ENCODE measurements at regions not wholly inside any gene's neighbourhood (a gene's known extent, or its start where the extent isn't known, plus 50 kb on each side); places are given as distances from the start of the nearest gene placed in this dataset.

- in situ Hi-C loops (cut with HindIII; ENCODE audit: extremely low pct_ligation_motif_present, low pct_unique_long_range_greater_than_20kb): no loop called here
- BruUV-seq (replicated peaks): no TSS peak
- Histone ChIP-seq H4K20me1 (ENCODE audit: insufficient read depth, low read length) (no peaks in the 10 kb centered on the region), H3K4me2 (ENCODE audit: low read depth, low read length) (no peak overlapping the region), H3K27ac (ENCODE audit: extremely low read length, insufficient read depth, low read length) (no peak overlapping the region), H3K4me1 (ENCODE audit: insufficient read depth, low read length) (no peaks in the 10 kb centered on the region), H2AFZ (ENCODE audit: low read length) (no peak overlapping the region), H3K27me3 (ENCODE audit: control insufficient read depth in 1 of 2, insufficient read depth in 2 of 2, low read length in 2 of 2) (no peaks in the 10 kb centered on the region), H3K79me2 (ENCODE audit: insufficient read depth, low read length) (no peaks in the 10 kb centered on the region), H3K9me3 (ENCODE audit: low read length) (peaks cover 55% of the 10 kb centered on the region), H3K4me3 (replicated peaks in 1 of 3; ENCODE audit: insufficient read depth in 1 of 3, low read depth in 2 of 3, low read length in 3 of 3) (no peak overlapping the region), H3K9ac (ENCODE audit: insufficient read depth, low read depth, low read length) (no peak overlapping the region), H3K36me3 (replicated peaks in 1 of 2; ENCODE audit: control insufficient read depth in 1 of 2, insufficient read depth in 2 of 2, low read length in 2 of 2) (no peaks in the 10 kb centered on the region)
- intact Hi-C loops (cut with micrococcal nuclease; ENCODE audit: unreplicated experiment): no loop called here
- TF ChIP-seq ZNF687 (CRISPR knock-in tag; IDR thresholded peaks at IDR 0.05): no peak
- no peak for TF ChIP-seq ISL2 (CRISPR knock-in tag; IDR thresholded peaks at IDR 0.05)
- ChIA-PET POLR2A (no interaction called here), CTCF (ENCODE audit: low intra/inter-chr PET ratio, low total read pairs) (no interaction called here)
- FAIRE-seq (no peak), ATAC-seq (no peak), DNase-seq (ENCODE audit: low spot score) (no peak)
- WGBS (ENCODE audit: low lambda C conversion rate): 0% methylated on average over 1 of the region's 1 CpG
Measured at GRCh38 chrX:138485767-138486166, 225.8 kb downstream of the FGF13 start.

- no TSS peak for BruUV-seq (replicated peaks)
- Histone ChIP-seq H3K4me3 (replicated peaks in 1 of 3; ENCODE audit: insufficient read depth in 1 of 3, low read depth in 2 of 3, low read length in 3 of 3) (no peak overlapping the region), H4K20me1 (ENCODE audit: insufficient read depth, low read length) (no peaks in the 10 kb centered on the region), H3K27ac (ENCODE audit: extremely low read length, insufficient read depth, low read length) (no peak overlapping the region), H3K9ac (ENCODE audit: insufficient read depth, low read depth, low read length) (no peak overlapping the region), H3K9me3 (ENCODE audit: low read length) (peaks cover 49% of the 10 kb centered on the region), H3K36me3 (replicated peaks in 1 of 2; ENCODE audit: control insufficient read depth in 1 of 2, insufficient read depth in 2 of 2, low read length in 2 of 2) (no peaks in the 10 kb centered on the region), H3K79me2 (ENCODE audit: insufficient read depth, low read length) (no peaks in the 10 kb centered on the region), H3K27me3 (ENCODE audit: control insufficient read depth in 1 of 2, insufficient read depth in 2 of 2, low read length in 2 of 2) (no peaks in the 10 kb centered on the region), H3K4me1 (ENCODE audit: insufficient read depth, low read length) (no peaks in the 10 kb centered on the region), H3K4me2 (ENCODE audit: low read depth, low read length) (no peak overlapping the region), H2AFZ (ENCODE audit: low read length) (no peak overlapping the region)
- FAIRE-seq: no peak
- ATAC-seq: no peak
- intact Hi-C loops (cut with micrococcal nuclease; ENCODE audit: unreplicated experiment) (no loop called here), in situ Hi-C loops (cut with HindIII; ENCODE audit: extremely low pct_ligation_motif_present, low pct_unique_long_range_greater_than_20kb) (no loop called here)
- ChIA-PET POLR2A (no interaction called here), CTCF (ENCODE audit: low intra/inter-chr PET ratio, low total read pairs) (no interaction called here)
- DNase-seq (ENCODE audit: low spot score): no peak
- TF ChIP-seq ONECUT2 (CRISPR knock-in tag; IDR thresholded peaks at IDR 0.05) (no peak), ZNF205 (CRISPR knock-in tag; IDR thresholded peaks at IDR 0.05) (no peak), MLX (CRISPR knock-in tag; IDR thresholded peaks at IDR 0.05) (no peak), ZSCAN30 (CRISPR knock-in tag; IDR thresholded peaks at IDR 0.05) (no peak), ZNF768 (CRISPR knock-in tag; IDR thresholded peaks at IDR 0.05) (no peak), KDM1A (CRISPR knock-in tag; IDR thresholded peaks at IDR 0.05) (no peak)
- WGBS (ENCODE audit: low lambda C conversion rate): 22% methylated on average over 2 of the region's 2 CpGs
Measured at GRCh38 chrX:138485224-138485623, 226.3 kb downstream of the FGF13 start.

Data from HepG2 (cell line).